Hepatocyte (in vitro differentiated cells): ENCODE measurements at regions not wholly inside any gene's neighbourhood (a gene's known extent, or its start where the extent isn't known, plus 50 kb on each side); places are given as distances from the start of the nearest gene placed in this dataset.

ENCODE experiments used
- DNase-seq: peaks from one replicate; pipeline ENCODE4 v3.0.0-alpha.2; 2016; ENCODE audit warnings: low spot score
- H2AFZ ChIP-seq: fragments of 200-600 bp; sonication (generic); 2 replicates; pipeline ENCODE4 v1.6.0; 2016; ENCODE audit warnings: antibody characterized with exemption, mild to moderate bottlenecking
- H3K27ac ChIP-seq: fragments of 200-600 bp; sonication (generic); 2 replicates; pipeline ENCODE4 v1.5.1; 2016; ENCODE audit warnings: mild to moderate bottlenecking
- H3K27me3 ChIP-seq: fragments of 200-600 bp; sonication (generic); 2 replicates; pipeline ENCODE4 v1.6.1; 2016
- H3K36me3 ChIP-seq: fragments of 200-600 bp; sonication (generic); replicated peaks from 2 replicates; pipeline ENCODE4 v1.5.1; 2016; ENCODE audit warnings: low read depth; ENCODE audit not compliant: insufficient read depth
- H3K4me1 ChIP-seq: fragments of 200-600 bp; sonication (generic); 2 replicates; pipeline ENCODE4 v1.5.1; 2016; ENCODE audit warnings: mild to moderate bottlenecking, moderate library complexity; ENCODE audit not compliant: insufficient read depth
- H3K4me2 ChIP-seq: fragments of 200-600 bp; sonication (generic); 2 replicates; pipeline ENCODE4 v1.6.0; 2016
- H3K4me3 ChIP-seq: fragments of 200-600 bp; sonication (generic); 2 replicates; pipeline ENCODE4 v1.5.1; 2016; ENCODE audit warnings: mild to moderate bottlenecking
- H3K79me2 ChIP-seq: fragments of 200-600 bp; sonication (generic); 2 replicates; pipeline ENCODE4 v1.6.0; 2017; ENCODE audit warnings: mild to moderate bottlenecking
- H3K9me2 ChIP-seq: fragments of 200-600 bp; sonication (generic); replicated peaks from 2 replicates; pipeline ENCODE4 v1.6.0; 2017; ENCODE audit warnings: mild to moderate bottlenecking; ENCODE audit not compliant: insufficient read depth
- H3K9me3 ChIP-seq: fragments of 200-600 bp; sonication (generic); 2 replicates; pipeline ENCODE4 v1.5.1; 2016; ENCODE audit warnings: low read depth, mild to moderate bottlenecking
- H4K20me1 ChIP-seq: fragments of 200-600 bp; sonication (generic); 2 replicates; pipeline ENCODE4 v1.6.0; 2016; ENCODE audit warnings: mild to moderate bottlenecking; ENCODE audit not compliant: insufficient read depth, poor library complexity, severe bottlenecking
- CTCF ChIP-seq: fragments of 200-600 bp; sonication (generic); IDR thresholded peaks from 2 replicates; pipeline ENCODE4 v1.5.1; 2016; ENCODE audit warnings: antibody characterized with exemption, mild to moderate bottlenecking; ENCODE audit not compliant: poor library complexity
- EZH2 ChIP-seq: fragments of 200-600 bp; sonication (generic); IDR thresholded peaks from 2 replicates; pipeline ENCODE4 v1.6.1; 2016; ENCODE audit warnings: antibody characterized with exemption, mild to moderate bottlenecking, borderline replicate concordance
- EZH2phosphoT487 ChIP-seq: fragments of 200-600 bp; sonication (generic); IDR thresholded peaks from one replicate; pipeline ENCODE4 v1.6.1; 2018; ENCODE audit warnings: antibody characterized with exemption, mild to moderate bottlenecking, low read depth, moderate library complexity; ENCODE audit not compliant: unreplicated experiment, severe bottlenecking
- WGBS: methylation state at CpG from one replicate; pipeline ENCODE4 v1.1.6; 2016; ENCODE audit warnings: low lambda C conversion rate; ENCODE audit errors: missing lambda C conversion rate; 5-methylcytosine and 5-hydroxymethylcytosine counted together

- no peak overlapping the region for H3K4me3 ChIP-seq
- H3K79me2 ChIP-seq: no peaks in the 10 kb centered on the region
- no peaks in the 10 kb centered on the region for H4K20me1 ChIP-seq
- TF ChIP-seq CTCF: no peak
- no peak for TF ChIP-seq EZH2phosphoT487
- TF ChIP-seq EZH2: no peak
- no peak overlapping the region for H2AFZ ChIP-seq
- H3K4me1 ChIP-seq: no peaks in the 10 kb centered on the region
- H3K4me2 ChIP-seq: no peak overlapping the region
- H3K27me3 ChIP-seq: peaks cover 3% of the 10 kb centered on the region
- 85% methylated on average over 1 of the region's 1 CpG for WGBS
- no peak overlapping the region for H3K27ac ChIP-seq
- no peaks in the 10 kb centered on the region for H3K36me3 ChIP-seq
- no peaks in the 10 kb centered on the region for H3K9me2 ChIP-seq
- no peaks in the 10 kb centered on the region for H3K9me3 ChIP-seq
- DNase-seq: no peak
Measured at GRCh38 chr20:52332230-52332629, 140.7 kb upstream of the ZFP64 start.

GRCh38 chr20:52331655-52332054, 140.1 kb upstream of the ZFP64 start:
- Histone ChIP-seq H3K4me2 (no peak overlapping the region), H3K4me1 (no peaks in the 10 kb centered on the region), H2AFZ (no peak overlapping the region), H3K27me3 (peaks cover 3% of the 10 kb centered on the region), H3K79me2 (no peaks in the 10 kb centered on the region), H3K36me3 (no peaks in the 10 kb centered on the region), H3K9me2 (no peaks in the 10 kb centered on the region), H3K9me3 (no peaks in the 10 kb centered on the region), H3K27ac (no peak overlapping the region), H4K20me1 (no peaks in the 10 kb centered on the region), H3K4me3 (no peak overlapping the region)
- TF ChIP-seq CTCF: no peak
- TF ChIP-seq EZH2: no peak
- no peak for TF ChIP-seq EZH2phosphoT487
- no peak for DNase-seq
- 93% methylated on average over 2 of the region's 2 CpGs for WGBS

GRCh38 chr20:52321396-52321795, 129.8 kb upstream of the ZFP64 start:
- H3K79me2 ChIP-seq: no peaks in the 10 kb centered on the region
- no peak overlapping the region for H3K4me3 ChIP-seq
- H3K9me3 ChIP-seq: no peaks in the 10 kb centered on the region
- H4K20me1 ChIP-seq: no peaks in the 10 kb centered on the region
- WGBS: 88% methylated on average over 3 of the region's 3 CpGs
- no peak overlapping the region for H2AFZ ChIP-seq
- no peak overlapping the region for H3K27ac ChIP-seq
- H3K27me3 ChIP-seq: no peaks in the 10 kb centered on the region
- H3K9me2 ChIP-seq: no peaks in the 10 kb centered on the region
- no peak overlapping the region for H3K4me2 ChIP-seq
- H3K36me3 ChIP-seq: no peaks in the 10 kb centered on the region
- H3K4me1 ChIP-seq: no peaks in the 10 kb centered on the region
- no peak for DNase-seq
- TF ChIP-seq CTCF (no peak), EZH2 (no peak), EZH2phosphoT487 (no peak)

GRCh38 chr20:52318651-52319050, 127.1 kb upstream of the ZFP64 start:
- Histone ChIP-seq H3K79me2 (no peaks in the 10 kb centered on the region), H3K36me3 (no peaks in the 10 kb centered on the region), H3K4me3 (no peak overlapping the region), H3K9me3 (no peaks in the 10 kb centered on the region), H4K20me1 (no peaks in the 10 kb centered on the region), H2AFZ (no peak overlapping the region), H3K27me3 (no peaks in the 10 kb centered on the region), H3K27ac (no peak overlapping the region), H3K4me2 (no peak overlapping the region), H3K4me1 (peaks cover 1% of the 10 kb centered on the region), H3K9me2 (no peaks in the 10 kb centered on the region)
- no peak for DNase-seq
- 65% methylated on average over 6 of the region's 6 CpGs for WGBS
- TF ChIP-seq EZH2phosphoT487: no peak
- TF ChIP-seq CTCF: no peak
- no peak for TF ChIP-seq EZH2
